PC-3 (cell line): ENCODE measurements at regions not wholly inside any gene's neighbourhood (a gene's known extent, or its start where the extent isn't known, plus 50 kb on each side); places are given as distances from the start of the nearest gene placed in this dataset.

Experiments
- CTCF ChIP-seq: fragments of 300-600 bp; sonication (generic); conservative IDR thresholded peaks from 2 replicates; pipeline ENCODE4 v1.5.1; 2017; ENCODE audit warnings: antibody characterized with exemption, low read depth, mild to moderate bottlenecking, low read length
- EZH2 ChIP-seq: fragments of 300-600 bp; sonication (generic); IDR thresholded peaks from one replicate; pipeline ENCODE4 v1.6.1; 2017; ENCODE audit warnings: antibody characterized with exemption, mild to moderate bottlenecking, low read length; ENCODE audit not compliant: unreplicated experiment
- EZH2phosphoT487 ChIP-seq: fragments of 300-600 bp; sonication (generic); IDR thresholded peaks from 2 replicates; pipeline ENCODE4 v1.6.1; 2018; ENCODE audit warnings: mild to moderate bottlenecking, antibody characterized with exemption, low read length, borderline replicate concordance

- no peak for TF ChIP-seq CTCF
- no peak for TF ChIP-seq EZH2
- no peak for TF ChIP-seq EZH2phosphoT487
These were observed 455.3 kb downstream of the DIPK2A start for GRCh38 chr3:144426967-144427366.
